Pancreas (tissue), 10 donors: ENCODE measurements at regions not wholly inside any gene's neighbourhood (a gene's known extent, or its start where the extent isn't known, plus 50 kb on each side); places are given as distances from the start of the nearest gene placed in this dataset.
"Not testable (repeated sequence)": the region's sequence is repeated elsewhere in the genome, so short reads cannot be mapped to it uniquely, and the experiment has no call there.

Experiments used
- ATAC-seq, 4 donors: fragments of 200-7000 bp; cut with Tn5 transposase; one replicate each; pipeline versions ENCODE4 v1.8.0 to v1.9.1; 2020; ENCODE audit warnings: mild to moderate bottlenecking in 4 of 4, moderate library complexity in 4 of 4
- DNase-seq, 6 donors: peaks; one replicate each; pipeline ENCODE4 v3.0.0-alpha.2; 2020
- FAIRE-seq: peaks from 2 replicates; lab custom pipeline; 2012; peaks lifted over from hg19 to GRCh38; lab: Jason Lieb, UNC
- H3K27ac ChIP-seq, 4 donors: fragments of 200-600 bp; sonication (generic); 1 replicate in 3 of 4; 2 replicates in 1 of 4; pipeline versions ENCODE4 v1.5.0 to v1.8.0; 2020
- H3K27me3 ChIP-seq, 4 donors: fragments of 200-600 bp; one replicate each; pipeline ENCODE4 v1.8.0; 2021
- H3K36me3 ChIP-seq, 3 donors: fragments of 200-600 bp; sonication (generic) in 1 of 3; one replicate each; pipeline versions ENCODE4 v1.5.0 to v1.8.0; 2020 to 2021
- H3K4me1 ChIP-seq, 3 donors: fragments of 200-600 bp; one replicate each; pipeline ENCODE4 v1.8.0; 2021
- H3K4me3 ChIP-seq, 4 donors: fragments of 200-600 bp; sonication (generic) in 2 of 4; one replicate each; pipeline versions ENCODE4 v1.5.0 to v1.8.0; 2020 to 2021
- H3K9me3 ChIP-seq, 4 donors: fragments of 200-600 bp; one replicate each; pipeline ENCODE4 v1.8.0; 2021
- CTCF ChIP-seq, 4 donors: fragments of 200-600 bp; sonication (generic) in 3 of 4; IDR thresholded peaks; one replicate each; pipeline versions ENCODE4 v1.5.0 to v1.8.0; 2021; ENCODE audit warnings: antibody characterized with exemption in 4 of 4
- WGBS, 2 donors: extraction: QIAGEN DNeasy Blood & Tissue Kit; methylation state at CpG; one replicate each; pipeline ENCODE4 v1.1.7; 2013; 5-methylcytosine and 5-hydroxymethylcytosine counted together
- intact Hi-C, 3 donors: fragments of 100-400 bp; cut with DNase I; formaldehyde crosslinking; loops; one replicate each; pipeline versions ENCODE4 v1.11.1 to v1.14.2; 2022
- donor health status: healthy with polysubstance abuse.
- donor health status: DM: no; HTN: no; CAD: no; lungs with moderate emphysema.
- donor health status: DM: no; HTN: no; CAD: no.
- donor health status: control.
- donor health status: control.
- donor health status: Bipolar disorder and iron deficiency.
- donor health status: DM: yes; HTN: yes; CAD: no.
- donor health status: DM: no; HTN: no; CAD: no.
- donor health status: DM: no; HTN: no; CAD: no.
- donor health status: DM: yes; HTN: yes; CAD: no.

GRCh38 chr5:40428126-40428525 lies 251.6 kb upstream of the PTGER4 start:
- ATAC-seq (peak in 1 of 4 donors; percentile 47), DNase-seq (no peak), FAIRE-seq (no peak)
- intact Hi-C loops, result no loop called here
- no peaks in the 10 kb centered on the region for H3K9me3 ChIP-seq
- no peak overlapping the region for H3K4me3 ChIP-seq
- no peak for TF ChIP-seq CTCF (IDR thresholded peaks at IDR 0.05)
- 74 to 88% methylated on average over 1 of the region's 1 CpG for WGBS, 2 donors
- no peaks in the 10 kb centered on the region for H3K36me3 ChIP-seq
- H3K27ac ChIP-seq, result no peak overlapping the region
- no peaks in the 10 kb centered on the region for H3K27me3 ChIP-seq
- H3K4me1 ChIP-seq, result no peaks in the 10 kb centered on the region

- ATAC-seq, H3K27ac ChIP-seq, DNase-seq, H3K9me3 ChIP-seq, H3K36me3 ChIP-seq, H3K4me3 ChIP-seq, H3K27me3 ChIP-seq, H3K4me1 ChIP-seq, intact Hi-C loops, FAIRE-seq: not testable (repeated sequence)
- WGBS, 2 donors, result 75 to 81% methylated on average over 8 of the region's 8 CpGs
Observed at GRCh38 chr5:40417046-40417810, 262.5 kb upstream of the PTGER4 start.

- Histone ChIP-seq H3K4me1 (no peaks in the 10 kb centered on the region), H3K27ac (no peak overlapping the region), H3K36me3 (no peaks in the 10 kb centered on the region), H3K9me3 (no peaks in the 10 kb centered on the region), H3K27me3 (no peaks in the 10 kb centered on the region), H3K4me3 (no peak overlapping the region)
- intact Hi-C loops, result no loop called here
- ATAC-seq (no peak), FAIRE-seq (no peak), DNase-seq (no peak)
- no peak for TF ChIP-seq CTCF (IDR thresholded peaks at IDR 0.05)
Observed at GRCh38 chr5:40416588-40416987, 263.1 kb upstream of the PTGER4 start.

- no peaks in the 10 kb centered on the region for H3K36me3 ChIP-seq
- DNase-seq, result no peak
- no peaks in the 10 kb centered on the region for H3K9me3 ChIP-seq
- TF ChIP-seq CTCF (IDR thresholded peaks at IDR 0.05), result no peak
- H3K4me3 ChIP-seq, result no peak overlapping the region
- H3K27me3 ChIP-seq, result no peaks in the 10 kb centered on the region
- no peaks in the 10 kb centered on the region for H3K4me1 ChIP-seq
- intact Hi-C loops, result no loop called here
- H3K27ac ChIP-seq, result no peak overlapping the region
- FAIRE-seq, result no peak
- ATAC-seq, result no peak
Observed at GRCh38 chr5:40416098-40416497, 263.6 kb upstream of the PTGER4 start.

GRCh38 chr5:40414922-40415321 lies 264.8 kb upstream of the PTGER4 start:
- intact Hi-C loops, result no loop called here
- no peak overlapping the region for H3K27ac ChIP-seq
- H3K4me1 ChIP-seq, result no peaks in the 10 kb centered on the region
- no peaks in the 10 kb centered on the region for H3K36me3 ChIP-seq
- H3K27me3 ChIP-seq, result no peaks in the 10 kb centered on the region
- no peaks in the 10 kb centered on the region for H3K9me3 ChIP-seq
- FAIRE-seq (no peak), ATAC-seq (peak in 2 of 4 donors; percentile 34 to 36), DNase-seq (no peak)
- WGBS, 2 donors, result 38 to 40% methylated on average over 4 of the region's 4 CpGs
- no peak for TF ChIP-seq CTCF (IDR thresholded peaks at IDR 0.05)
- no peak overlapping the region for H3K4me3 ChIP-seq
